Neural cell (in vitro differentiated cells): ENCODE measurements at regions not wholly inside any gene's neighbourhood (a gene's known extent, or its start where the extent isn't known, plus 50 kb on each side); places are given as distances from the start of the nearest gene placed in this dataset.

ENCODE experiments used
- H2AFZ ChIP-seq: fragments of 200-600, 300-800 bp; sonication (generic), shearing (Covaris generic); 2 replicates; pipeline ENCODE4 v1.6.0; 2014; ENCODE audit warnings: low read depth, mild to moderate bottlenecking, antibody characterized with exemption, low read length, moderate library complexity
- H3F3A ChIP-seq: fragments of 200-600 bp; shearing (Covaris generic); 2 replicates; pipeline ENCODE4 v1.6.1; 2016; ENCODE audit warnings: mild to moderate bottlenecking, moderate library complexity, mixed read lengths, antibody characterized with exemption, low read length; ENCODE audit not compliant: insufficient read depth, poor library complexity, severe bottlenecking
- H3K27ac ChIP-seq: fragments of 200-600, 300-800 bp; sonication (generic), shearing (Covaris generic); 2 replicates; pipeline ENCODE4 v1.5.1; 2014; ENCODE audit warnings: mild to moderate bottlenecking, low read length, moderate library complexity
- H3K27me3 ChIP-seq: fragments of 300-800, 200-600 bp; sonication (generic), shearing (Covaris generic); 2 replicates; pipeline ENCODE4 v1.6.0; 2014; ENCODE audit warnings: mild to moderate bottlenecking, low read depth, low read length, moderate library complexity; ENCODE audit not compliant: insufficient read depth
- H3K36me3 ChIP-seq: fragments of 300-800, 200-600 bp; sonication (generic), shearing (Covaris generic); 2 replicates; pipeline ENCODE4 v1.5.1; 2014; ENCODE audit warnings: mild to moderate bottlenecking, antibody characterized with exemption, low read length, moderate library complexity; ENCODE audit not compliant: insufficient read depth
- H3K4me2 ChIP-seq: fragments of 300-800, 200-600 bp; sonication (generic), shearing (Covaris generic); 2 replicates; pipeline ENCODE4 v1.6.0; 2014; ENCODE audit warnings: mild to moderate bottlenecking, low read length
- H3K4me3 ChIP-seq: fragments of 300-800, 200-600 bp; sonication (generic), shearing (Covaris generic); 2 replicates; pipeline ENCODE4 v1.5.1; 2014; ENCODE audit warnings: mild to moderate bottlenecking, low read length, moderate library complexity
- H3K79me2 ChIP-seq: fragments of 200-600 bp; shearing (Covaris generic); replicated peaks from 2 replicates; pipeline ENCODE4 v1.6.0; 2014; ENCODE audit warnings: mild to moderate bottlenecking, low read length, moderate library complexity; ENCODE audit not compliant: insufficient read depth
- H3K9ac ChIP-seq: fragments of 300-800, 200-600 bp; sonication (generic), shearing (Covaris generic); 2 replicates; pipeline ENCODE4 v1.6.1; 2016; ENCODE audit warnings: mild to moderate bottlenecking, low read length, mixed read lengths
- H3K9me2 ChIP-seq: fragments of 200-600 bp; shearing (Covaris generic); 2 replicates; pipeline ENCODE4 v1.6.1; 2016; ENCODE audit warnings: mild to moderate bottlenecking, low read length, mixed read lengths; ENCODE audit not compliant: insufficient read depth
- H3K9me3 ChIP-seq: fragments of 200-600, 300-800 bp; sonication (generic), shearing (Covaris generic); 2 replicates; pipeline ENCODE4 v1.6.1; 2016; ENCODE audit warnings: mild to moderate bottlenecking, mixed run types, low read length, moderate library complexity, mixed read lengths
- H4K20me1 ChIP-seq: fragments of 200-600 bp; shearing (Covaris generic); 2 replicates; pipeline ENCODE4 v1.6.1; 2016; ENCODE audit warnings: mild to moderate bottlenecking, mixed run types; ENCODE audit not compliant: insufficient read depth
- CTCF ChIP-seq: fragments of 450-650 bp; IDR thresholded peaks from 2 replicates; pipeline ENCODE4 v1.5.1; 2014; ENCODE audit warnings: antibody characterized with exemption, mild to moderate bottlenecking, moderate library complexity; ENCODE audit not compliant: poor library complexity, severe bottlenecking
- EP300 ChIP-seq: fragments of 450-650 bp; conservative IDR thresholded peaks from 2 replicates; pipeline ENCODE4 v1.6.1; 2014; ENCODE audit warnings: antibody characterized with exemption, mild to moderate bottlenecking, moderate library complexity; ENCODE audit not compliant: poor library complexity, severe bottlenecking
- EZH2 ChIP-seq: fragments of 200-600, 300-800 bp; shearing (Covaris generic), sonication (generic); IDR thresholded peaks from 2 replicates; pipeline ENCODE4 v1.6.1; 2014; ENCODE audit warnings: antibody characterized with exemption, low read length, borderline replicate concordance, mild to moderate bottlenecking; ENCODE audit not compliant: insufficient read depth, poor library complexity, severe bottlenecking
- MXI1 ChIP-seq: fragments of 450-650 bp; conservative IDR thresholded peaks from 2 replicates; pipeline ENCODE4 v1.6.1; 2014; ENCODE audit warnings: antibody characterized with exemption, mild to moderate bottlenecking; ENCODE audit not compliant: poor library complexity, severe bottlenecking
- POLR2AphosphoS5 ChIP-seq: IDR thresholded peaks from 2 replicates; pipeline ENCODE4 v1.6.1; 2012
- RAD21 ChIP-seq: fragments of 450-650 bp; conservative IDR thresholded peaks from 2 replicates; pipeline ENCODE4 v1.6.1; 2014; ENCODE audit warnings: antibody characterized with exemption, mild to moderate bottlenecking, moderate library complexity
- REST ChIP-seq: IDR thresholded peaks from 2 replicates; pipeline ENCODE4 v1.6.1; 2012; ENCODE audit warnings: borderline replicate concordance
- SMC3 ChIP-seq: fragments of 450-650 bp; conservative IDR thresholded peaks from 2 replicates; pipeline ENCODE4 v1.6.1; 2014; ENCODE audit warnings: antibody characterized with exemption, mild to moderate bottlenecking, moderate library complexity; ENCODE audit not compliant: poor library complexity
- TAF1 ChIP-seq: IDR thresholded peaks from 2 replicates; pipeline ENCODE4 v1.6.1; 2012; ENCODE audit warnings: low read depth

GRCh38 chr12:78599366-78599765 lies 265.2 kb upstream of the SYT1 start:
- Histone ChIP-seq H3K4me3 (no peak overlapping the region), H3K9me2 (no peaks in the 10 kb centered on the region), H3K9ac (no peak overlapping the region), H3K36me3 (no peaks in the 10 kb centered on the region), H3F3A (no peaks in the 10 kb centered on the region), H4K20me1 (no peaks in the 10 kb centered on the region), H2AFZ (no peak overlapping the region), H3K79me2 (no peaks in the 10 kb centered on the region), H3K27ac (no peak overlapping the region), H3K27me3 (no peaks in the 10 kb centered on the region), H3K4me2 (no peak overlapping the region), H3K9me3 (no peaks in the 10 kb centered on the region)
- TF ChIP-seq SMC3: no peak
- TF ChIP-seq RAD21: no peak
- no peak for TF ChIP-seq TAF1
- TF ChIP-seq MXI1: no peak
- TF ChIP-seq CTCF: no peak
- TF ChIP-seq EZH2: no peak
- no peak for TF ChIP-seq POLR2AphosphoS5
- no peak for TF ChIP-seq REST
- TF ChIP-seq EP300: no peak

- TF ChIP-seq CTCF (no peak), MXI1 (no peak), EP300 (no peak)
- Histone ChIP-seq H3K36me3 (no peaks in the 10 kb centered on the region), H3K27me3 (no peaks in the 10 kb centered on the region), H3K9ac (no peak overlapping the region), H3K27ac (no peak overlapping the region), H3K79me2 (no peaks in the 10 kb centered on the region), H4K20me1 (no peaks in the 10 kb centered on the region), H3K4me2 (no peak overlapping the region), H2AFZ (no peak overlapping the region), H3K9me3 (no peaks in the 10 kb centered on the region), H3F3A (no peaks in the 10 kb centered on the region), H3K4me3 (no peak overlapping the region), H3K9me2 (no peaks in the 10 kb centered on the region)
Measured at GRCh38 chr12:78600541-78600940, 264.0 kb upstream of the SYT1 start.
